Ovary (tissue), 7 donors: ENCODE measurements at regions not wholly inside any gene's neighbourhood (a gene's known extent, or its start where the extent isn't known, plus 50 kb on each side); places are given as distances from the start of the nearest gene placed in this dataset.

Experiments used
- DNase-seq, 5 donors: peaks; one replicate each; pipeline ENCODE4 v3.0.0-alpha.2; 2019 to 2020
- H3K27ac ChIP-seq, 2 donors: fragments of 200-600 bp; one replicate each; pipeline versions ENCODE4 v1.5.1 to v1.8.0; 2019 to 2022
- H3K27me3 ChIP-seq: fragments of 200-600 bp; one replicate; pipeline ENCODE4 v1.8.0; 2022
- H3K36me3 ChIP-seq: fragments of 200-600 bp; sonication (generic); one replicate; pipeline ENCODE4 v1.5.1; 2019
- H3K4me1 ChIP-seq: one replicate; pipeline ENCODE4 v1.8.1; 2013; ENCODE audit warnings: mild to moderate bottlenecking, moderate library complexity; ENCODE audit not compliant: insufficient read depth
- H3K4me3 ChIP-seq: fragments of 200-600 bp; sonication (generic); one replicate; pipeline ENCODE4 v1.5.1; 2017
- H3K9me3 ChIP-seq, 2 donors: fragments of 200-600 bp in 1 of 2; sonication (generic) in 1 of 2; one replicate each; pipeline versions ENCODE4 v1.5.1 to v1.8.1; 2013 to 2019; ENCODE audit warnings: mild to moderate bottlenecking in 1 of 2, moderate library complexity in 1 of 2
- CTCF ChIP-seq, 3 donors: fragments of 450-650 bp in 2 of 3; fragments of 200-600 bp in 1 of 3; IDR thresholded peaks; one replicate each; pipeline versions ENCODE4 v1.5.1 to v1.8.0; 2016 to 2022; ENCODE audit warnings: antibody characterized with exemption in 3 of 3, mild to moderate bottlenecking in 1 of 3
- EP300 ChIP-seq: sonication (generic); formaldehyde crosslinking; IDR thresholded peaks from one replicate; pipeline ENCODE4 v1.6.1; 2017; ENCODE audit warnings: antibody characterized with exemption
- POLR2A ChIP-seq: fragments of 450-650 bp; IDR thresholded peaks from one replicate; pipeline ENCODE4 v1.6.1; 2017; ENCODE audit warnings: antibody characterized with exemption, mild to moderate bottlenecking, moderate library complexity
- WGBS, 3 donors: extraction: QIAGEN DNeasy Blood & Tissue Kit in 1 of 3; methylation state at CpG; one replicate each; pipeline versions ENCODE4 v1.1.5 to v1.1.7; 2013 to 2017; 5-methylcytosine and 5-hydroxymethylcytosine counted together
- intact Hi-C, 4 donors: fragments of 100-400 bp; cut with DNase I; formaldehyde crosslinking; loops; one replicate each; pipeline versions ENCODE4 v1.11.0 to v1.15.1; 2022 to 2023
- donor health status: DM: no; HTN: no; CAD: no; lungs with moderate emphysema.
- donor health status: DM: no; HTN: no; CAD: no.
- donor health status: Bipolar disorder and iron deficiency.
- donor health status: DM: no; HTN: no; CAD: no.
- donor health status: DM: yes; HTN: yes; CAD: no.

- Histone ChIP-seq H3K27me3 (no peaks in the 10 kb centered on the region), H3K4me1 (peaks cover 23% of the 10 kb centered on the region), H3K27ac (no peak overlapping the region), H3K9me3 (no peaks in the 10 kb centered on the region), H3K36me3 (no peaks in the 10 kb centered on the region), H3K4me3 (no peak overlapping the region)
- intact Hi-C loops, result no loop called here
- no peak for DNase-seq
- WGBS, 3 donors, result 90 to 92% (median 91%) methylated on average over 25 of the region's 25 CpGs
- TF ChIP-seq POLR2A (no peak), EP300 (no peak), CTCF (IDR thresholded peaks at IDR 0.05) (no peak)
Measured at GRCh38 chr12:124408822-124409517, 114.1 kb downstream of the RFLNA start.

GRCh38 chr12:124407074-124407473 lies 112.2 kb downstream of the RFLNA start:
- no peak for DNase-seq
- H3K4me1 ChIP-seq, result peaks cover 27% of the 10 kb centered on the region
- WGBS, 3 donors, result 96 to 97% (median 96%) methylated on average over 8 of the region's 8 CpGs
- intact Hi-C loops, result no loop called here
- no peaks in the 10 kb centered on the region for H3K27me3 ChIP-seq
- no peak overlapping the region for H3K27ac ChIP-seq
- no peak for TF ChIP-seq EP300
- no peak for TF ChIP-seq POLR2A
- no peak overlapping the region for H3K4me3 ChIP-seq
- H3K9me3 ChIP-seq, result no peaks in the 10 kb centered on the region
- no peaks in the 10 kb centered on the region for H3K36me3 ChIP-seq

- H3K27me3 ChIP-seq, result no peaks in the 10 kb centered on the region
- no peak overlapping the region for H3K4me3 ChIP-seq
- WGBS, 3 donors, result 90 to 92% (median 92%) methylated on average over 10 of the region's 10 CpGs
- TF ChIP-seq EP300 (no peak), CTCF (IDR thresholded peaks at IDR 0.05) (no peak), POLR2A (no peak)
- no peak overlapping the region for H3K27ac ChIP-seq
- no peak for DNase-seq
- intact Hi-C loops, result no loop called here
- H3K4me1 ChIP-seq, result peaks cover 21% of the 10 kb centered on the region
- H3K9me3 ChIP-seq, result no peaks in the 10 kb centered on the region
- H3K36me3 ChIP-seq, result no peaks in the 10 kb centered on the region
Measured at GRCh38 chr12:124406043-124406442, 111.2 kb downstream of the RFLNA start.

GRCh38 chr12:124405592-124405991 lies 110.7 kb downstream of the RFLNA start:
- WGBS, 3 donors, result 79 to 90% (median 79%) methylated on average over 15 of the region's 15 CpGs
- Histone ChIP-seq H3K27me3 (no peaks in the 10 kb centered on the region), H3K9me3 (no peaks in the 10 kb centered on the region), H3K36me3 (no peaks in the 10 kb centered on the region), H3K4me1 (peaks cover 18% of the 10 kb centered on the region), H3K4me3 (no peak overlapping the region), H3K27ac (no peak overlapping the region)
- TF ChIP-seq CTCF (IDR thresholded peaks at IDR 0.05) (no peak), POLR2A (no peak)
- DNase-seq, result no peak
- intact Hi-C loops, result no loop called here

GRCh38 chr12:124405151-124405550 lies 110.3 kb downstream of the RFLNA start:
- WGBS, 3 donors, result 73 to 80% (median 78%) methylated on average over 10 of the region's 10 CpGs
- TF ChIP-seq POLR2A (no peak), CTCF (IDR thresholded peaks at IDR 0.05) (no peak), EP300 (no peak)
- Histone ChIP-seq H3K4me3 (no peak overlapping the region), H3K27ac (peak overlapping the region in 1 of 2 donors; percentile 64), H3K4me1 (peaks cover 14% of the 10 kb centered on the region), H3K36me3 (no peaks in the 10 kb centered on the region), H3K27me3 (no peaks in the 10 kb centered on the region), H3K9me3 (no peaks in the 10 kb centered on the region)
- DNase-seq, result no peak
- intact Hi-C loops, result no loop called here
